Ishikawa (cell line): ENCODE measurements at regions not wholly inside any gene's neighbourhood (a gene's known extent, or its start where the extent isn't known, plus 50 kb on each side); places are given as distances from the start of the nearest gene placed in this dataset.

Source experiments
- CEBPB ChIP-seq: IDR thresholded peaks from 2 replicates; pipeline ENCODE4 v1.6.1; 2012
- CREB1 ChIP-seq: IDR thresholded peaks from 2 replicates; pipeline ENCODE4 v1.6.1; 2012; ENCODE audit warnings: low read depth
- EGR1 ChIP-seq: IDR thresholded peaks from 2 replicates; pipeline ENCODE4 v1.6.1; 2012
- EP300 ChIP-seq: IDR thresholded peaks from 2 replicates; pipeline ENCODE4 v1.6.1; 2012; ENCODE audit warnings: borderline replicate concordance
- FOXM1 ChIP-seq: IDR thresholded peaks from 2 replicates; pipeline ENCODE4 v1.6.1; 2012; ENCODE audit warnings: low read depth, borderline replicate concordance
- MAX ChIP-seq: IDR thresholded peaks from 2 replicates; pipeline ENCODE4 v1.6.1; 2012
- NFIC ChIP-seq: IDR thresholded peaks from 2 replicates; pipeline ENCODE4 v1.6.1; 2012
- RAD21 ChIP-seq: IDR thresholded peaks from 2 replicates; pipeline ENCODE4 v1.6.1; 2012; ENCODE audit warnings: low read depth
- REST ChIP-seq: IDR thresholded peaks from 2 replicates; pipeline ENCODE4 v1.6.1; 2012; ENCODE audit warnings: low read depth, mild to moderate bottlenecking
- TAF1 ChIP-seq: IDR thresholded peaks from 2 replicates; pipeline ENCODE4 v1.6.1; 2012; ENCODE audit warnings: low read depth, mild to moderate bottlenecking
- TCF12 ChIP-seq: IDR thresholded peaks from 2 replicates; pipeline ENCODE4 v1.6.1; 2012; ENCODE audit warnings: low read depth
- TEAD4 ChIP-seq: IDR thresholded peaks from 2 replicates; pipeline ENCODE4 v1.6.1; 2012
- USF1 ChIP-seq: IDR thresholded peaks from 2 replicates; pipeline ENCODE4 v1.6.1; 2012
- YY1 ChIP-seq: IDR thresholded peaks from 2 replicates; pipeline ENCODE4 v1.6.1; 2012; ENCODE audit warnings: low read depth
- ZBTB7A ChIP-seq: IDR thresholded peaks from 2 replicates; pipeline ENCODE4 v1.6.1; 2012; ENCODE audit warnings: low read depth

- TF ChIP-seq REST (no peak), YY1 (no peak), TEAD4 (no peak), EP300 (no peak), NFIC (no peak), TCF12 (no peak), USF1 (no peak), CEBPB (no peak), MAX (no peak), RAD21 (no peak), CREB1 (no peak)
These were observed 175.4 kb downstream of the EBLN2 start for GRCh38 chr3:73236867-73237266.

GRCh38 chr3:73243740-73244139 lies 182.3 kb downstream of the EBLN2 start:
- TF ChIP-seq USF1, result no peak
- no peak for TF ChIP-seq MAX
- TF ChIP-seq REST, result no peak
- no peak for TF ChIP-seq EP300
- no peak for TF ChIP-seq TCF12
- no peak for TF ChIP-seq YY1
- TF ChIP-seq EGR1, result no peak
- TF ChIP-seq RAD21, result no peak
- TF ChIP-seq CEBPB, result no peak
- no peak for TF ChIP-seq TEAD4
- TF ChIP-seq ZBTB7A, result no peak
- no peak for TF ChIP-seq FOXM1
- TF ChIP-seq CREB1, result no peak
- TF ChIP-seq NFIC, result no peak
- no peak for TF ChIP-seq TAF1

GRCh38 chr3:73245459-73245858 lies 184.0 kb downstream of the EBLN2 start:
- TF ChIP-seq USF1 (0 out of 2 replicates have a peak, but pooled peaks have one; percentile 24), YY1 (no peak)

- TF ChIP-seq EP300 (no peak), CREB1 (no peak), CEBPB (no peak), TAF1 (no peak), TEAD4 (no peak), TCF12 (no peak), USF1 (no peak), ZBTB7A (no peak), NFIC (no peak), YY1 (no peak), REST (no peak), EGR1 (no peak), RAD21 (no peak), MAX (no peak)
These were observed 187.6 kb downstream of the EBLN2 start for GRCh38 chr3:73249047-73249446.
